Esophagus muscularis mucosa (tissue), 4 donors: ENCODE measurements at regions not wholly inside any gene's neighbourhood (a gene's known extent, or its start where the extent isn't known, plus 50 kb on each side); places are given as distances from the start of the nearest gene placed in this dataset.

Experiments
- DNase-seq: peaks from one replicate; pipeline ENCODE4 v3.0.0-alpha.2; 2017; ENCODE audit errors: extremely low spot score
- H3K27ac ChIP-seq, 4 donors: fragments of 200-600 bp; sonication (generic); replicated peaks in 1 of 4; 1 replicate in 3 of 4; 2 replicates in 1 of 4; pipeline ENCODE4 v1.5.1; 2016 to 2019; ENCODE audit warnings: mild to moderate bottlenecking in 1 of 4
- H3K27me3 ChIP-seq, 4 donors: fragments of 200-600 bp; sonication (generic); one replicate each; pipeline versions ENCODE4 v1.5.1 to v1.6.0; 2016 to 2019
- H3K36me3 ChIP-seq, 4 donors: fragments of 200-600 bp; sonication (generic); one replicate each; pipeline ENCODE4 v1.5.1; 2016 to 2019
- H3K4me1 ChIP-seq, 4 donors: fragments of 200-600 bp; sonication (generic); one replicate each; pipeline ENCODE4 v1.5.1; 2016 to 2019
- H3K4me3 ChIP-seq, 4 donors: fragments of 200-600 bp; sonication (generic); 1 replicate in 2 of 4; 2 replicates in 2 of 4; pipeline ENCODE4 v1.5.1; 2016 to 2019; ENCODE audit warnings: mild to moderate bottlenecking in 4 of 4, moderate library complexity in 1 of 4
- H3K9me3 ChIP-seq, 4 donors: fragments of 200-600 bp; sonication (generic); 1 replicate in 3 of 4; 2 replicates in 1 of 4; pipeline ENCODE4 v1.5.1; 2016 to 2019
- EP300 ChIP-seq: sonication (generic); formaldehyde crosslinking; IDR thresholded peaks from one replicate; pipeline ENCODE4 v1.6.1; 2017; ENCODE audit warnings: antibody characterized with exemption
- POLR2A ChIP-seq: fragments of 450-650 bp; IDR thresholded peaks from one replicate; pipeline ENCODE4 v1.6.1; 2017; ENCODE audit warnings: antibody characterized with exemption, moderate library complexity, mild to moderate bottlenecking, low read depth
- POLR2AphosphoS5 ChIP-seq, 2 donors: sonication (generic); formaldehyde crosslinking; IDR thresholded peaks; one replicate each; pipeline ENCODE4 v1.6.1; 2017; ENCODE audit warnings: antibody characterized with exemption in 2 of 2
- WGBS: methylation state at CpG from one replicate; pipeline ENCODE4 v1.1.5; 2018; 5-methylcytosine and 5-hydroxymethylcytosine counted together
- intact Hi-C: fragments of 100-400 bp; cut with DNase I; formaldehyde crosslinking; loops from one replicate; pipeline ENCODE4 v1.15.1; 2023
- TF ChIP-seq, protein P1 (sequence below), 3 experiments: fragments of 200-600 bp in 2 of 3; fragments of 450-650 bp in 1 of 3; sonication (generic) in 2 of 3; IDR thresholded peaks; one replicate each; pipeline ENCODE4 v1.5.1; 2017 to 2019; ENCODE audit warnings: antibody characterized with exemption in 3 of 3, mild to moderate bottlenecking in 2 of 3, moderate library complexity in 1 of 3

DNA sequence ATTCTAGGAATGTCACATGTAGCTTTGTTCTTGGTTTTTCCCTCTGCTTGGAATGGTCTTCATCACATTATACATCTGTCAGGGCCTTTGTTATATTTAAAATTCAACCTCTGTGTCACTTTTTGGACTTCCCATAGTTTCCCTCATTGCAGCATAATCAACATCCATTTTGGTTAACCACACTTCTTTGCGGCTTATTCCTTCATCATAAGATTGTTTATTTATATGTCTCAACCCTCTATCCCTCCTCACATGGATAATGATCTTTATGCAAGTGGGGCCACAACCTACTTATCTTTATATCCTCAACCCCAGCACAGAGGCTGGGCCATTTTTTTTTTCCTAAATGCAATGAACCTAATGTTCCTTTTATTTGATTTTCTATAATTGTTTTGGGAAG is 260.0 kb upstream of the THBS1 start:
- intact Hi-C loops: no loop called here

DNA sequence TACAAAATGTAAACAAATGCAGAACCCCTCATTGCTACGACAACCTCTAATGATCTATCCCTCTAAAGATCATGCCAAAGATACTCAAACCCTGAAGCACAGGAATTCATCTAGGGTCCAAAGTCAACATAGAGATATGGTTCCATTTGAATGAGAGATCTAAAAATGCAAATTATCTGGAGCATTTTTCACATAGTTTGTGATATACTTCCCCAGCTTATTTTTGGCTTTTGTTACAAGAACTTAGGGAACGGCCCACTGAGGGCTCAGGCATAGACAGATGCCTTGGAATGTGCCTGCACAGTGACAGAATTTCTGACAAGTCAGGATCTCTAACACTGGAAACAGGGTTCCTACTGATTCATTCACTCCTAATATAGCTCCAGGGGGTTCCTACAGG is 258.9 kb upstream of the THBS1 start:
- intact Hi-C loops: no loop called here
- Histone ChIP-seq H3K9me3 (peaks cover 0 to 15% (median 6%) of the 10 kb centered on the region in 4 donors), H3K4me1 (peaks cover 0 to 22% (median 17%) of the 10 kb centered on the region in 4 donors), H3K27me3 (no peaks in the 10 kb centered on the region), H3K27ac (no peak overlapping the region), H3K4me3 (no peak overlapping the region), H3K36me3 (no peaks in the 10 kb centered on the region)
- DNase-seq: no peak
- 78% methylated on average over 2 of the region's 2 CpGs for WGBS
- TF ChIP-seq EP300 (no peak), POLR2AphosphoS5 (IDR thresholded peaks at IDR 0.05) (no peak), POLR2A (no peak)
- TF ChIP-seq, protein P1, sequence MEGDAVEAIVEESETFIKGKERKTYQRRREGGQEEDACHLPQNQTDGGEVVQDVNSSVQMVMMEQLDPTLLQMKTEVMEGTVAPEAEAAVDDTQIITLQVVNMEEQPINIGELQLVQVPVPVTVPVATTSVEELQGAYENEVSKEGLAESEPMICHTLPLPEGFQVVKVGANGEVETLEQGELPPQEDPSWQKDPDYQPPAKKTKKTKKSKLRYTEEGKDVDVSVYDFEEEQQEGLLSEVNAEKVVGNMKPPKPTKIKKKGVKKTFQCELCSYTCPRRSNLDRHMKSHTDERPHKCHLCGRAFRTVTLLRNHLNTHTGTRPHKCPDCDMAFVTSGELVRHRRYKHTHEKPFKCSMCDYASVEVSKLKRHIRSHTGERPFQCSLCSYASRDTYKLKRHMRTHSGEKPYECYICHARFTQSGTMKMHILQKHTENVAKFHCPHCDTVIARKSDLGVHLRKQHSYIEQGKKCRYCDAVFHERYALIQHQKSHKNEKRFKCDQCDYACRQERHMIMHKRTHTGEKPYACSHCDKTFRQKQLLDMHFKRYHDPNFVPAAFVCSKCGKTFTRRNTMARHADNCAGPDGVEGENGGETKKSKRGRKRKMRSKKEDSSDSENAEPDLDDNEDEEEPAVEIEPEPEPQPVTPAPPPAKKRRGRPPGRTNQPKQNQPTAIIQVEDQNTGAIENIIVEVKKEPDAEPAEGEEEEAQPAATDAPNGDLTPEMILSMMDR (IDR thresholded peaks at IDR 0.05): no peak

More for the DNA sequence above, 260.0 kb upstream of the THBS1 start:
- no peak for DNase-seq
- H3K36me3 ChIP-seq: no peaks in the 10 kb centered on the region
- WGBS: 90% methylated on average over 1 of the region's 1 CpG
- no peak overlapping the region for H3K27ac ChIP-seq
- TF ChIP-seq POLR2A: no peak
- TF ChIP-seq, protein P1 (IDR thresholded peaks at IDR 0.05): no peak
- TF ChIP-seq EP300: no peak
- no peak for TF ChIP-seq POLR2AphosphoS5 (IDR thresholded peaks at IDR 0.05)
- peaks cover 0 to 32% (median 24%) of the 10 kb centered on the region in 4 donors for H3K4me1 ChIP-seq
- H3K27me3 ChIP-seq: no peaks in the 10 kb centered on the region
- peaks cover 0 to 15% (median 6%) of the 10 kb centered on the region in 4 donors for H3K9me3 ChIP-seq
- no peak overlapping the region for H3K4me3 ChIP-seq

DNA sequence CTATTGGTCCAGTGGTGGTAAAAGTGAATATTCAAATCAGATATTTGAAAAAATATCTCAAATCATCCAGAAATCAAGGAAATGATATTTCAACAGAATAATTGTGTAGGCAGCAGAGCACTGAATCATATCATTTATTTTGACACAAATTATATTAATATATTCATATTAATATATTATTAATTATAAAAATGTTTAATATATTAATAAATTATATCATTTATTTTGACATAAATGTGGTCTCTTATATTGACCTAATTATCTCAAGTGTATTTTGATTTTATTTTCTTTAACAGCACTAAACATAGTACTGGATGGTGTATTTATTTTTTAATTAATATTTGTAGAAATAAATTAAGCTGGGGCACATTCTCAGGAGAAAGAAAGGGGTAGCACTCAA is 257.7 kb upstream of the THBS1 start:
- intact Hi-C loops: no loop called here

DNA sequence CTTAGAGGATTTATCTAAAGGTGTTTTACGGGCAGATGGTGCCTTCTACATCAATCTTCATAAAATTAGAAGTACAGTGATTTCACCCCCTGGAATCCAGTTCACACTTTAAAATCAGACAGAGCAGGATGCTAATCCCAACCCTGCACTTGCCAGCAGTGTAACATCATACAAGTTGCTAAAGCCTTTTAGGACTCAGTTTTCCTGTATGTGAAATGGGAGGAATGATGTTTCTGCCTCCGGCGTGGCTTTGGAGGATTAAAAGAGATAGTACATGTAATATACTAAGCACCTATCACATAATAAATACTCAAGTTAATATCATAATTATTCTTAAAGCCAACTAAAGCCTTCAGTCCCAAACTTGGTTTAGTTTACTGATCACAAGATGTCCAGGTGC is 257.2 kb upstream of the THBS1 start:
- Histone ChIP-seq H3K36me3 (no peaks in the 10 kb centered on the region), H3K27me3 (no peaks in the 10 kb centered on the region)
- intact Hi-C loops: no loop called here

More for the DNA sequence above, 257.7 kb upstream of the THBS1 start:
- H3K4me3 ChIP-seq: no peak overlapping the region
- no peak for DNase-seq
- H3K36me3 ChIP-seq: no peaks in the 10 kb centered on the region
- no peaks in the 10 kb centered on the region for H3K27me3 ChIP-seq
- H3K4me1 ChIP-seq: peaks cover 0 to 10% (median 6%) of the 10 kb centered on the region in 4 donors
- peaks cover 0 to 15% (median 6%) of the 10 kb centered on the region in 4 donors for H3K9me3 ChIP-seq
- H3K27ac ChIP-seq: no peak overlapping the region
- TF ChIP-seq, protein P1 (IDR thresholded peaks at IDR 0.05): no peak
- TF ChIP-seq POLR2AphosphoS5 (IDR thresholded peaks at IDR 0.05): no peak

More for the DNA sequence above, 257.2 kb upstream of the THBS1 start:
- Histone ChIP-seq H3K4me3 (no peak overlapping the region), H3K9me3 (peaks cover 0 to 15% (median 6%) of the 10 kb centered on the region in 4 donors), H3K27ac (no peak overlapping the region), H3K4me1 (peaks cover 0 to 5% (median under 1%) of the 10 kb centered on the region in 4 donors)
- 90% methylated on average over 3 of the region's 3 CpGs for WGBS
- TF ChIP-seq EP300: no peak
- TF ChIP-seq POLR2A: no peak
- TF ChIP-seq POLR2AphosphoS5 (IDR thresholded peaks at IDR 0.05): no peak
- TF ChIP-seq, protein P1 (IDR thresholded peaks at IDR 0.05): no peak
- no peak for DNase-seq
